Uterus (tissue), 3 donors: ENCODE measurements at regions not wholly inside any gene's neighbourhood (a gene's known extent, or its start where the extent isn't known, plus 50 kb on each side); places are given as distances from the start of the nearest gene placed in this dataset.

Source experiments
- DNase-seq, 2 donors: peaks; one replicate each; pipeline ENCODE4 v3.0.0-alpha.2; 2019 to 2020
- H3K27ac ChIP-seq, 2 donors: fragments of 200-600 bp; sonication (generic); 1 replicate in 1 of 2; 2 replicates in 1 of 2; pipeline ENCODE4 v1.5.1; 2016 to 2018
- H3K27me3 ChIP-seq, 2 donors: fragments of 200-600 bp; sonication (generic); one replicate each; pipeline ENCODE4 v1.5.1; 2018 to 2019; ENCODE audit warnings: control low read depth in 1 of 2
- H3K36me3 ChIP-seq, 2 donors: fragments of 200-600 bp; sonication (generic); one replicate each; pipeline ENCODE4 v1.5.1; 2019; ENCODE audit warnings: control low read depth in 1 of 2
- H3K4me1 ChIP-seq, 2 donors: fragments of 200-600 bp; sonication (generic); one replicate each; pipeline ENCODE4 v1.5.1; 2018 to 2019; ENCODE audit warnings: control low read depth in 1 of 2
- H3K4me3 ChIP-seq, 2 donors: fragments of 200-600 bp; sonication (generic); 1 replicate in 1 of 2; 2 replicates in 1 of 2; pipeline ENCODE4 v1.5.1; 2018 to 2019; ENCODE audit warnings: mild to moderate bottlenecking in 1 of 2
- H3K9me3 ChIP-seq, 2 donors: fragments of 200-600 bp; sonication (generic); one replicate each; pipeline ENCODE4 v1.5.1; 2019; ENCODE audit warnings: control low read depth in 1 of 2
- CTCF ChIP-seq, 4 experiments: fragments of 200-600 bp in 2 of 4; fragments of 450-650 bp in 2 of 4; sonication (generic) in 2 of 4; IDR thresholded peaks; one replicate each; pipeline ENCODE4 v1.5.1; 2016 to 2019; ENCODE audit warnings: antibody characterized with exemption in 4 of 4, mild to moderate bottlenecking in 2 of 4, moderate library complexity in 1 of 4
- POLR2A ChIP-seq, 2 donors: fragments of 450-650 bp; IDR thresholded peaks; one replicate each; pipeline ENCODE4 v1.6.1; 2016; ENCODE audit warnings: antibody characterized with exemption in 2 of 2, mild to moderate bottlenecking in 1 of 2, moderate library complexity in 1 of 2
- intact Hi-C: fragments of 100-400 bp; cut with DNase I; formaldehyde crosslinking; loops from one replicate; pipeline ENCODE4 v1.15.1; 2023; ENCODE audit warnings: low total_unique reads
- donor health status: DM: yes; HTN: yes; CAD: no.

- no peak overlapping the region for H3K27ac ChIP-seq
- no peak for DNase-seq
- TF ChIP-seq CTCF (IDR thresholded peaks at IDR 0.05), result no peak
- TF ChIP-seq POLR2A (IDR thresholded peaks at IDR 0.05), result no peak
- H3K27me3 ChIP-seq, result no peaks in the 10 kb centered on the region
- intact Hi-C loops, result no loop called here
- H3K36me3 ChIP-seq, result no peaks in the 10 kb centered on the region
- H3K4me1 ChIP-seq, result no peaks in the 10 kb centered on the region
- H3K4me3 ChIP-seq, result no peak overlapping the region
- H3K9me3 ChIP-seq, result no peaks in the 10 kb centered on the region
These were observed 268.6 kb upstream of the SLIT2 start for GRCh38 chr4:19983072-19983471.

- H3K27ac ChIP-seq, result no peak overlapping the region
- no peaks in the 10 kb centered on the region for H3K9me3 ChIP-seq
- no peaks in the 10 kb centered on the region for H3K36me3 ChIP-seq
- no peaks in the 10 kb centered on the region for H3K4me1 ChIP-seq
- H3K4me3 ChIP-seq, result no peak overlapping the region
- intact Hi-C loops, result no loop called here
- no peak for TF ChIP-seq POLR2A (IDR thresholded peaks at IDR 0.05)
- no peak for TF ChIP-seq CTCF (IDR thresholded peaks at IDR 0.05)
- H3K27me3 ChIP-seq, result no peaks in the 10 kb centered on the region
- DNase-seq, result no peak
These were observed 269.1 kb upstream of the SLIT2 start for GRCh38 chr4:19982556-19982955.

- no peaks in the 10 kb centered on the region for H3K27me3 ChIP-seq
These were observed 279.9 kb upstream of the SLIT2 start for GRCh38 chr4:19971829-19972228.

GRCh38 chr4:19969492-19969891 is 282.2 kb upstream of the SLIT2 start:
- no peaks in the 10 kb centered on the region for H3K27me3 ChIP-seq

More at GRCh38 chr4:19971829-19972228, 279.9 kb upstream of the SLIT2 start:
- Histone ChIP-seq H3K27ac (no peak overlapping the region), H3K9me3 (no peaks in the 10 kb centered on the region), H3K4me1 (no peaks in the 10 kb centered on the region), H3K36me3 (no peaks in the 10 kb centered on the region), H3K4me3 (no peak overlapping the region)
- TF ChIP-seq CTCF (IDR thresholded peaks at IDR 0.05), result no peak
- no peak for TF ChIP-seq POLR2A (IDR thresholded peaks at IDR 0.05)
- DNase-seq, result no peak
- intact Hi-C loops, result no loop called here

GRCh38 chr4:19961091-19961490 is 290.6 kb upstream of the SLIT2 start:
- DNase-seq, result no peak
- Histone ChIP-seq H3K4me1 (no peaks in the 10 kb centered on the region), H3K27me3 (no peaks in the 10 kb centered on the region), H3K36me3 (no peaks in the 10 kb centered on the region), H3K27ac (no peak overlapping the region), H3K4me3 (no peak overlapping the region), H3K9me3 (no peaks in the 10 kb centered on the region)
- no peak for TF ChIP-seq POLR2A (IDR thresholded peaks at IDR 0.05)
- no peak for TF ChIP-seq CTCF (IDR thresholded peaks at IDR 0.05)
- intact Hi-C loops, result no loop called here

More at GRCh38 chr4:19969492-19969891, 282.2 kb upstream of the SLIT2 start:
- Histone ChIP-seq H3K9me3 (no peaks in the 10 kb centered on the region), H3K4me1 (no peaks in the 10 kb centered on the region), H3K4me3 (no peak overlapping the region), H3K27ac (no peak overlapping the region), H3K36me3 (no peaks in the 10 kb centered on the region)
- intact Hi-C loops, result no loop called here
- TF ChIP-seq CTCF (IDR thresholded peaks at IDR 0.05), result no peak
- TF ChIP-seq POLR2A (IDR thresholded peaks at IDR 0.05), result no peak
- DNase-seq, result no peak
